ENCODE measurements at regions not wholly inside any gene's neighbourhood (a gene's known extent, or its start where the extent isn't known, plus 50 kb on each side); places are given as distances from the start of the nearest gene placed in this dataset.

- Mint-ChIP-seq H3K4me1 (no peaks in the 10 kb centered on the region), H3K27ac (no peak overlapping the region), H3K36me3 (ENCODE audit: low read depth) (peaks cover 3% of the 10 kb centered on the region; the same call in 1 of the 3 replicates), H3K27me3 (ENCODE audit: insufficient read depth, low read depth, poor library complexity) (no peaks in the 10 kb centered on the region), H3K9me3 (peaks cover 7% of the 10 kb centered on the region; the same call in 2 of the 3 replicates), H3K4me3 (no peak overlapping the region)
- Histone ChIP-seq H4K20me1 (replicated peaks; ENCODE audit: insufficient read depth) (no peaks in the 10 kb centered on the region), H3K79me2 (replicated peaks; ENCODE audit: insufficient read depth) (no peaks in the 10 kb centered on the region), H3K9me2 (ENCODE audit: insufficient read depth) (no peaks in the 10 kb centered on the region), H3K36me3 (ENCODE audit: insufficient read depth) (no peaks in the 10 kb centered on the region), H3K4me2 (no peak overlapping the region), H3K27me3 (ENCODE audit: insufficient read depth) (no peaks in the 10 kb centered on the region), H3K4me1 (ENCODE audit: insufficient read depth) (no peaks in the 10 kb centered on the region), H3F3A (replicated peaks; ENCODE audit: low read depth) (no peaks in the 10 kb centered on the region), H3K27ac (ENCODE audit: low read depth) (no peak overlapping the region), H2AFZ (no peak overlapping the region), H3K4me3 (no peak overlapping the region)
- DNase-seq (ENCODE audit: low spot score) (no peak), ATAC-seq (no peak)
- no peak for TF ChIP-seq JUNB (IDR thresholded peaks at IDR 0.05; ENCODE audit: unreplicated experiment)
- no peak for TF ChIP-seq ZNF114 (CRISPR knock-in tag; IDR thresholded peaks at IDR 0.05)
- TF ChIP-seq POLR2AphosphoS5 (IDR thresholded peaks at IDR 0.05; ENCODE audit: low read depth) = no peak
- no peak for TF ChIP-seq ZNF462 (CRISPR knock-in tag; IDR thresholded peaks at IDR 0.05)
- TF ChIP-seq CREB1 (CRISPR knock-in tag; IDR thresholded peaks at IDR 0.05; ENCODE audit: low read depth) = no peak
- TF ChIP-seq CTCF (conservative IDR thresholded peaks at IDR 0.05; ENCODE audit: low read depth in 2 of 2) = no peak
- no peak for TF ChIP-seq ZNF331 (CRISPR knock-in tag; IDR thresholded peaks at IDR 0.05; ENCODE audit: low read depth)
- TF ChIP-seq STAT1 (IDR thresholded peaks at IDR 0.05; ENCODE audit: unreplicated experiment) = no peak
- TF ChIP-seq NANOG (IDR thresholded peaks at IDR 0.05; ENCODE audit: borderline replicate concordance) = no peak
- TF ChIP-seq EZH2phosphoT487 (IDR thresholded peaks at IDR 0.05; ENCODE audit: unreplicated experiment) = no peak
- no peak for TF ChIP-seq EZH2 (IDR thresholded peaks at IDR 0.05; ENCODE audit: low read depth, unreplicated experiment)
- TF ChIP-seq REST (IDR thresholded peaks at IDR 0.05; ENCODE audit: unreplicated experiment) = no peak
- no peak for TF ChIP-seq ETS1 (IDR thresholded peaks at IDR 0.05)
Measured at GRCh38 chr7:83814480-83814879, 165.5 kb upstream of the SEMA3E start.

Measured in GM23338 (cell line).